ACC112 (cell line): ENCODE measurements at regions not wholly inside any gene's neighbourhood (a gene's known extent, or its start where the extent isn't known, plus 50 kb on each side); places are given as distances from the start of the nearest gene placed in this dataset.
"Not testable (repeated sequence)": the region's sequence is repeated elsewhere in the genome, so short reads cannot be mapped to it uniquely, and the experiment has no call there.

Experiments used
- H2AFZ ChIP-seq: fragments of 200-600 bp; sonication (generic); one replicate; pipeline ENCODE4 v1.6.0; 2017; ENCODE audit warnings: antibody characterized with exemption, low read length; ENCODE audit not compliant: unreplicated experiment
- H3K27ac ChIP-seq: fragments of 200-600 bp; sonication (generic); 2 replicates; pipeline ENCODE4 v1.5.1; 2014; ENCODE audit warnings: low read depth, mild to moderate bottlenecking, antibody characterized with exemption, low read length, moderate library complexity
- H3K27me3 ChIP-seq: fragments of 200-600 bp; sonication (generic); 2 replicates; pipeline ENCODE4 v1.6.1; 2014; ENCODE audit warnings: mild to moderate bottlenecking, antibody characterized with exemption, low read length, moderate library complexity, mixed read lengths; ENCODE audit not compliant: insufficient read depth
- H3K36me3 ChIP-seq: fragments of 200-600 bp; sonication (generic); 2 replicates; pipeline ENCODE4 v1.6.1; 2016; ENCODE audit warnings: mild to moderate bottlenecking, antibody characterized with exemption, low read length, moderate library complexity, mixed read lengths; ENCODE audit not compliant: insufficient read depth
- H3K4me1 ChIP-seq: fragments of 200-600 bp; sonication (generic); one replicate; pipeline ENCODE4 v1.6.1; 2016; ENCODE audit warnings: low read length, mixed read lengths; ENCODE audit not compliant: insufficient read depth, unreplicated experiment, control insufficient read depth
- H3K4me3 ChIP-seq: fragments of 200-600 bp; sonication (generic); 2 replicates; pipeline ENCODE4 v1.5.1; 2014; ENCODE audit warnings: mild to moderate bottlenecking, low read depth, low read length
- H3K79me2 ChIP-seq: fragments of 200-600 bp; sonication (generic); one replicate; pipeline ENCODE4 v1.6.0; 2016; ENCODE audit warnings: low read length; ENCODE audit not compliant: control insufficient read depth, unreplicated experiment, insufficient read depth

GRCh38 chr1:190000365-190000872 lies 477.2 kb downstream of the BRINP3 start:
- Histone ChIP-seq H3K36me3 (no peaks in the 10 kb centered on the region), H3K27ac (no peak overlapping the region), H2AFZ (no peak overlapping the region), H3K79me2 (no peaks in the 10 kb centered on the region), H3K4me1 (no peaks in the 10 kb centered on the region), H3K27me3 (no peaks in the 10 kb centered on the region), H3K4me3 (no peak overlapping the region)

- Histone ChIP-seq H3K27ac (no peak overlapping the region), H3K79me2 (no peaks in the 10 kb centered on the region), H3K27me3 (no peaks in the 10 kb centered on the region), H3K4me1 (no peaks in the 10 kb centered on the region), H2AFZ (no peak overlapping the region), H3K4me3 (no peak overlapping the region), H3K36me3 (no peaks in the 10 kb centered on the region)
Observed at GRCh38 chr1:190001187-190001586, 476.5 kb downstream of the BRINP3 start.

GRCh38 chr1:190003376-190003775 lies 474.3 kb downstream of the BRINP3 start:
- Histone ChIP-seq H3K36me3 (no peaks in the 10 kb centered on the region), H3K27me3 (no peaks in the 10 kb centered on the region), H3K27ac (no peak overlapping the region), H2AFZ (no peak overlapping the region), H3K4me3 (no peak overlapping the region), H3K79me2 (no peaks in the 10 kb centered on the region), H3K4me1 (no peaks in the 10 kb centered on the region)

GRCh38 chr1:190011585-190011984 lies 466.1 kb downstream of the BRINP3 start:
- Histone ChIP-seq H3K36me3 (no peaks in the 10 kb centered on the region), H3K27me3 (no peaks in the 10 kb centered on the region), H3K4me3 (no peak overlapping the region), H3K79me2 (no peaks in the 10 kb centered on the region), H2AFZ (no peak overlapping the region), H3K4me1 (no peaks in the 10 kb centered on the region), H3K27ac (no peak overlapping the region)

GRCh38 chr1:190019151-190019550 lies 458.5 kb downstream of the BRINP3 start:
- not testable (repeated sequence) for H2AFZ ChIP-seq

GRCh38 chr1:190019717-190020116 lies 457.9 kb downstream of the BRINP3 start:
- Histone ChIP-seq H3K27me3 (no peaks in the 10 kb centered on the region), H2AFZ (no peak overlapping the region), H3K4me1 (no peaks in the 10 kb centered on the region), H3K79me2 (no peaks in the 10 kb centered on the region), H3K4me3 (no peak overlapping the region), H3K36me3 (no peaks in the 10 kb centered on the region), H3K27ac (no peak overlapping the region)

More at GRCh38 chr1:190019151-190019550, 458.5 kb downstream of the BRINP3 start:
- H3K4me1 ChIP-seq, H3K36me3 ChIP-seq, H3K4me3 ChIP-seq, H3K27me3 ChIP-seq, H3K79me2 ChIP-seq, H3K27ac ChIP-seq: not testable (repeated sequence)

- no peaks in the 10 kb centered on the region for H3K79me2 ChIP-seq
- no peak overlapping the region for H2AFZ ChIP-seq
- H3K4me1 ChIP-seq, result no peaks in the 10 kb centered on the region
- no peak overlapping the region for H3K4me3 ChIP-seq
- no peak overlapping the region for H3K27ac ChIP-seq
- H3K27me3 ChIP-seq, result no peaks in the 10 kb centered on the region
- H3K36me3 ChIP-seq, result no peaks in the 10 kb centered on the region
Observed at GRCh38 chr1:190022709-190023108, 455.0 kb downstream of the BRINP3 start.

GRCh38 chr1:190029441-190029840 lies 448.2 kb downstream of the BRINP3 start:
- Histone ChIP-seq H3K4me3 (no peak overlapping the region), H3K27ac (no peak overlapping the region), H3K79me2 (no peaks in the 10 kb centered on the region), H2AFZ (no peak overlapping the region), H3K36me3 (no peaks in the 10 kb centered on the region), H3K27me3 (no peaks in the 10 kb centered on the region), H3K4me1 (no peaks in the 10 kb centered on the region)

GRCh38 chr1:190043655-190044054 lies 434.0 kb downstream of the BRINP3 start:
- no peaks in the 10 kb centered on the region for H3K79me2 ChIP-seq
- H3K4me3 ChIP-seq, result no peak overlapping the region
- no peaks in the 10 kb centered on the region for H3K27me3 ChIP-seq
- H3K27ac ChIP-seq, result no peak overlapping the region
- H3K36me3 ChIP-seq, result no peaks in the 10 kb centered on the region
- H2AFZ ChIP-seq, result no peak overlapping the region
- H3K4me1 ChIP-seq, result no peaks in the 10 kb centered on the region

- Histone ChIP-seq H3K79me2 (no peaks in the 10 kb centered on the region), H3K27me3 (no peaks in the 10 kb centered on the region), H3K4me1 (no peaks in the 10 kb centered on the region), H2AFZ (no peak overlapping the region), H3K36me3 (no peaks in the 10 kb centered on the region), H3K4me3 (no peak overlapping the region), H3K27ac (no peak overlapping the region)
Observed at GRCh38 chr1:190046231-190046630, 431.4 kb downstream of the BRINP3 start.
